ENCODE measurements at regions not wholly inside any gene's neighbourhood (a gene's known extent, or its start where the extent isn't known, plus 50 kb on each side); places are given as distances from the start of the nearest gene placed in this dataset.

- Histone ChIP-seq H3K4me3 (ENCODE audit: low read depth, low read length) (no peak overlapping the region), H3K27ac (no peak overlapping the region), H3K9me3 (ENCODE audit: severe bottlenecking) (no peaks in the 10 kb centered on the region), H3K36me3 (no peaks in the 10 kb centered on the region), H3K27me3 (ENCODE audit: insufficient read depth, low read depth, severe bottlenecking) (no peaks in the 10 kb centered on the region)
- no peak for DNase-seq
- TF ChIP-seq CTCF (IDR thresholded peaks at IDR 0.05; ENCODE audit: low read depth, low read length) = no peak
These were observed 320.8 kb upstream of the CTNNB1 start for GRCh38 chr3:40878464-40878905.

- no peaks in the 10 kb centered on the region for H3K36me3 ChIP-seq
- H3K9me3 ChIP-seq (ENCODE audit: severe bottlenecking) = no peaks in the 10 kb centered on the region
- no peak overlapping the region for H3K27ac ChIP-seq
- no peak for DNase-seq
- H3K27me3 ChIP-seq (ENCODE audit: insufficient read depth, low read depth, severe bottlenecking) = no peaks in the 10 kb centered on the region
- TF ChIP-seq CTCF (IDR thresholded peaks at IDR 0.05; ENCODE audit: low read depth, low read length) = no peak
- no peak overlapping the region for H3K4me3 ChIP-seq (ENCODE audit: low read depth, low read length)
These were observed 313.9 kb upstream of the CTNNB1 start for GRCh38 chr3:40885430-40885829.

- H3K27ac ChIP-seq = no peak overlapping the region
- H3K27me3 ChIP-seq (ENCODE audit: insufficient read depth, low read depth, severe bottlenecking) = no peaks in the 10 kb centered on the region
- no peaks in the 10 kb centered on the region for H3K36me3 ChIP-seq
- TF ChIP-seq CTCF (IDR thresholded peaks at IDR 0.05; ENCODE audit: low read depth, low read length) = no peak
- DNase-seq = no peak
- no peak overlapping the region for H3K4me3 ChIP-seq (ENCODE audit: low read depth, low read length)
- H3K9me3 ChIP-seq (ENCODE audit: severe bottlenecking) = no peaks in the 10 kb centered on the region
These were observed 312.5 kb upstream of the CTNNB1 start for GRCh38 chr3:40886660-40887425.

GRCh38 chr3:40891186-40891585 is 308.1 kb upstream of the CTNNB1 start:
- Histone ChIP-seq H3K4me3 (ENCODE audit: low read depth, low read length) (no peak overlapping the region), H3K27ac (no peak overlapping the region), H3K27me3 (ENCODE audit: insufficient read depth, low read depth, severe bottlenecking) (no peaks in the 10 kb centered on the region), H3K9me3 (ENCODE audit: severe bottlenecking) (no peaks in the 10 kb centered on the region), H3K36me3 (no peaks in the 10 kb centered on the region)
- TF ChIP-seq CTCF (IDR thresholded peaks at IDR 0.05; ENCODE audit: low read depth, low read length) = no peak
- no peak for DNase-seq

GRCh38 chr3:40895109-40895508 is 304.2 kb upstream of the CTNNB1 start:
- DNase-seq = no peak
- TF ChIP-seq CTCF (IDR thresholded peaks at IDR 0.05; ENCODE audit: low read depth, low read length) = no peak
- no peaks in the 10 kb centered on the region for H3K27me3 ChIP-seq (ENCODE audit: insufficient read depth, low read depth, severe bottlenecking)
- H3K27ac ChIP-seq = no peak overlapping the region
- H3K4me3 ChIP-seq (ENCODE audit: low read depth, low read length) = no peak overlapping the region
- H3K9me3 ChIP-seq (ENCODE audit: severe bottlenecking) = no peaks in the 10 kb centered on the region
- no peaks in the 10 kb centered on the region for H3K36me3 ChIP-seq

GRCh38 chr3:40899286-40899712 is 300.0 kb upstream of the CTNNB1 start:
- H3K4me3 ChIP-seq (ENCODE audit: low read depth, low read length) = no peak overlapping the region

More at GRCh38 chr3:40899286-40899712, 300.0 kb upstream of the CTNNB1 start:
- Histone ChIP-seq H3K36me3 (no peaks in the 10 kb centered on the region), H3K27ac (no peak overlapping the region), H3K27me3 (ENCODE audit: insufficient read depth, low read depth, severe bottlenecking) (no peaks in the 10 kb centered on the region), H3K9me3 (ENCODE audit: severe bottlenecking) (no peaks in the 10 kb centered on the region)
- DNase-seq = no peak
- TF ChIP-seq CTCF (IDR thresholded peaks at IDR 0.05; ENCODE audit: low read depth, low read length) = no peak
